8988T (cell line): ENCODE measurements at regions not wholly inside any gene's neighbourhood (a gene's known extent, or its start where the extent isn't known, plus 50 kb on each side); places are given as distances from the start of the nearest gene placed in this dataset.
"Not testable (repeated sequence)": the region's sequence is repeated elsewhere in the genome, so short reads cannot be mapped to it uniquely, and the experiment has no call there.

Source experiments
- DNase-seq: peaks from one replicate; pipeline ENCODE4 v3.0.0; 2011

DNA sequence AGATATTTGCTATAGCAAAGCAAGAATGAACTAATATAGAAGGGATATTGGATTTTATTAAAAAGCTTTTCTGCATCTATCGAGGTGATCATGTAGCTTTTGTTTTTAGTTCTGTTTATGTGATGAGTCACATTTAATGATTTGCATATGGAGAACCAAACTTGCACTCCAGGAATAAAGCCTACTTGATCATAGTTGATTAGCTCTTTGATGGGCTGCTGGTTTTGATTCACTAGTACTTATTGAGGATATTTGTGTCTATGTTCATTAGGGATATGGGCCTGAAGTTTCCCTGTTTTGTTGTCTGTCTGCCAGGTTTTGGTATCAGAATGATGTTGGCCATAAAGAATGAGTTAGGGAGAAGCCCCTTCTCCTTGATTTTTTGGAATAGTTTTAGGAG, 310.7 kb downstream of the ARPP21 start:
- DNase-seq: no peak

DNA sequence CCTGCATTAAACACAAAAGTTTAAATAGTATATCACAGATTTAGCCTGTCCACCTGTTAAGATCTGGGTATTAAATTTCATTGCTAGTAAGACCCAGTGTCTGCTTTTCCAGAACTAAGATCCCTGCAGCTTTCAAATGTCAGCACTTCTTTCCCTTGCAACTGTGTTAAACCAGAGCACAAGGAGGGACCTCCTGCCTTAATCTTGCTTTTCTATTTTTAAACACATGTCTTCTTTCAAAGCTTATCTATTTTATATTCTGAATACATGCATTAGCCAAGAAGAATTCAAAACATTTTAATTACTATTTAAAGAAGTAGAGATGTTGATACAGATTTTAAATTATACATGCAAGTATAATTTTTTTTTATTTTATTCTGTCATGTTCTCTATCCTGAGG, 315.1 kb downstream of the ARPP21 start:
- no peak for DNase-seq

DNA sequence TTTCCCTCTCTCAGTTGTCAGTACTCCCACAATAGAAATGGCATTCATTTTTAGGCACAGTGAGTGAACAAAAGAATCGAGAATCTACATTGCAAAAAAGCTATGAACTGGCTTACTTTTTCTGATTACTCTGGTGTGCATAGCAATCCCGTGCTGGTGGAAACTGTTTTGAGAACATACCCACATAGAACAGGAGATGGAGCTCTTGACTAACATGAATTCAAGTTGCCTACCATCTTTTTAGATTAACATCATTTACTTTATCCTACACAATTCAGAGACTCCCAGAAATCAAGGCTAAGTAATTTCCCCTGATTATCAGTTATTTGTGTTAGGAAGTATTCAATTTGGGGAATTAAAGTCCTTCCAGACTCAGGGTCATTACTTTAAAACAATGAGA, 326.6 kb downstream of the ARPP21 start:
- no peak for DNase-seq

DNA sequence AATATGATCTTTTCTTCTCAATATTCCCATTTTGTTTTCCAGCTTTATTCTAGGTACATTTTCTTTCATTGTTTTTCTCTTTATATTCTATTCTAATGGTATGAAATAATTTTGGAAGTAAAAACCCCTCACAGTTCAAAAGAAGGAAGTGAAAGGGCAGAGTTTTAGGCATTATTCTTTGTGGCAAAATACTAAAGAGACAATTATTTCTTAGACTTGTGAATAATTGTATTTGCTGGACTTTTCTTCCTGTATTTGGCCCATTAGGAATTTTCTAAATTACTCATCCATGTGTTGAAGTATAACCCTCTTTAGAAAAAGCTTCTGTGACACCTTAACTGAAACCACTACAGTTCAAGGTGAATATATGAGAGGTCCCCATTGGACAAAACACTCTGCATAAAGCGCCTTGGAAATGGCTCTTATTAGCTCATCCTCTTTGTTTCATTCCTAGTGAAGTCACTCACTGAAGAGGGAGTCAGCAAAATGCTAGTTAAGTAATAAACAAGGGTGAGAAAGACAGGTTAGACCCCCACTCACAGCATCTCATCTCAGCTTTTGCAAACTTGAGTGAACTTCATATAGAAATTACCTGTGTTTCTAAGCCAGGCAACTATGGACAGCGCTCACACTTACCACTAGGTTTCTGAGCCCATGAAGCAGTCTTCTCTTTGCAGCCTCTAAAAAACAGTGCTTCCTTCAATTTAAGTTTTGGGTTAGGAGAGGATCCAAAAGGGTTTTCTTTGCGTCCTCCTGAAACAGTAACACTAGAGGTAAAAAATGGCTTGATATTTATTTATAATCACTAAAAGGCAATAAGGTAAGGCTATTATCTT, 327.5 kb downstream of the ARPP21 start:
- no peak for DNase-seq

DNA sequence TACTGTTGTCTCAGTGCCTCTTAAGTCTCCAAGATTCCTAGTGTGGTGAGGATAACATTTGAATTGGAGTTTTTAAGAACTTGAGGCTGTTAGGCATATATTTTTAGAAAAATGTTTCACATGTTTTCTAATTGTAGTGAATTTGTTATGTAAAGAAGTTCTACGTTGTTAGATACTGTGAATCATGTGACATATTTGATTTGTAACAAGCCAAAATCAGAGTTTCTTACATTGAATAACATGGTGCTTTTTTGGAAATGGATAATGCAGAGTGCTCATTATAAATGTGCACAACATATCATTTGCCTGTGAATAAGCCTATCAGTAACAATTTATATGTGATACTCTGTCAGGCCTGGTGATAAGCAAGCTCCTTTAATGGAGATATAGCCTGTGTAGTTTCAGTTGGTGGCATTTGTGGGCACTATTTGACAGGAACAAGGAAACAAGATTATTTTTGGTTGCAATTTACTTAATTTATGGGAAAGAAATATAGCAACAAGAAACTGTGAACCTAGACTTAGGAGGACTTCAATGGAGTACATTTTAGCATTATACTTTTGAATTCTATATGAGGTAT, 328.8 kb downstream of the ARPP21 start:
- DNase-seq: no peak

DNA sequence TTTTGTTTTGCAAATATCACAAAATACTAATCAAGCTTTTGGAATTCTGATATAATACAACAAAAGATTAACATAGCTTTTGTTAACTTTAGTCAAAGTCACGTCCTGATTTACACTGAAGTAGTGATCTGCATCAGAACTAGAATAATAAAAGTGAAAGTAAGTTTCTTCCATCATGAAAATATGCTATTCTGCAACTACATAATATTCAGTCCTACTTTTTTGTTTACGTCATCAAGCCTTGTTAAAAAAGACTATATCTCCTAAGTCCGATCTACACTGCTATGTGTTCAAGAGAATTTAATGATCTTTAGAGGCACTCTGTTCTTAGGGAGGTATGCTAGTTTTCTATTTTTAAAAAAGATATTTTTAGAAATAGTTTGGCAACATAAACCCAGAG, 330.1 kb downstream of the ARPP21 start:
- no peak for DNase-seq

DNA sequence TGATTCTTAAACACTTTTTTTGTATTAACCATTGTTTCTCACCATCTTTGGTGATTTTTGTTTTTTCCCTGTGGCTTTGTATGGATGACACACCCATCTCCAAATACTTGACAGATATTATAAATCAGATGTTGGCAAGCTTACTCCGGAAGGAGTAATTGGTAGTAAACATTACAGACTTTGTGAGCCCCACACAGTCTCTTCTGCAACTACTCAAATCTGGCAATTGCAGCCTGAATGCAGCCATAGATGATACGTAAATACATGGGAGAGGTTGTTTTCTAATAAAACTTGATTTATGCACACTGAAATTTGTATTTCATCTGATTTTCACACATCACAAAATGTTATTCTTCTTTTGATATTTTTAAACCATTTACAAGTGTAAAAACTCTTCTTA, 331.5 kb downstream of the ARPP21 start:
- DNase-seq: no peak

DNA sequence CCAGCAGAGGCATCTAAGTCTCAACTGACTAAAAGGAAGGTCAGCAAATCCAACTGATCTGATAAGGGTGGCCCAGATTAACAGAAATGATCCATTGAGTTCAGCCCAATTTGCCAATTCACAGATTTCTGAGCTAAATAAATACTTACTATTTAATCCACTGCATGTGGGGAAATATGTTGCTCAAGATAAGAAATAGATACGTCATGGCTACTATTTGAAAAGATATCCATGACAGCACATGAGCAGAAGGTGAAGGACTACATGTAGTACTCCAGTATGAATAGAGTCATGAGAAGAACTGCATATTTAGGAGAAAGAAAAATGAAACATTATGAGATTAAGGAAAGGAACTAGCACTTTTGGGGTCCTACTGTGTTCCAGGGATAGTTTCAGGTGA, 332.4 kb downstream of the ARPP21 start:
- DNase-seq: no peak

DNA sequence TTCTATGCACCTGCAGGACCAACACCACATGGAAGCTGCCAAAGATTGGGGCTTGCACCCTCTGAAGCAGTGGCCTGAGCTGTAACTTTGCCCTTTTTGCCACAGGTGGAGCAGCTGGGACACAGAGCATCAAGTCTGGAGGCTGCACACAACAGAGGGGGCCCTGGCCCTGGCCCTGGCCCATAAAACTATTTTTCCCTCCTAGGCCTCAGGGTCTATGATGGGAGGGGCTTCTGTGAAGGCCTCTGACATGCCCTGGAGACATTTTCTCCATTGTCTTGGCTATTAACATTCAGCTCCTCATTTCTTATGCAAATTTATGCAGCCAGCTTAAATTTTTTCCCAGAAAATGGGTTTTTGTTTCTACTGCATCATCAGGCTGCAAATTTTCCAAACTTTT, 335.5 kb downstream of the ARPP21 start:
- no peak for DNase-seq

DNA sequence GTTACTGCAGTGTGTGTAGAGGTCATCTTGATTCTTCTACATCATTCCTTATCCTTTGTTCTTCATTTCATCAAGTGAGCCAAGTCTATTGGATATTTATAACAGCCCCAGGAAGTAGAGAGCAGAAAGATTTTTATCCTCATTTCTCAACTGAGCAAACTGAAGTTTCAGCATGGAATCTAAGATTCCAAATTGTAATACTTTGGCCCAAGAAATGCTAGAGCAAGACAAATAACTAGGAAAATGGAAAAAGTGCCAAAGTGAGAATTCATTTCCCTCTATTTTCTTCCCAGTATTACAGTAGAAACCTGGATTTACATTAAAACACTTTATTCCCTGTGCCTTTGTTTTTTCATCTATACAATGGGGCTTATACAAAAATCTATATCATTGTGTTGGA, 346.8 kb downstream of the ARPP21 start:
- DNase-seq: no peak

DNA sequence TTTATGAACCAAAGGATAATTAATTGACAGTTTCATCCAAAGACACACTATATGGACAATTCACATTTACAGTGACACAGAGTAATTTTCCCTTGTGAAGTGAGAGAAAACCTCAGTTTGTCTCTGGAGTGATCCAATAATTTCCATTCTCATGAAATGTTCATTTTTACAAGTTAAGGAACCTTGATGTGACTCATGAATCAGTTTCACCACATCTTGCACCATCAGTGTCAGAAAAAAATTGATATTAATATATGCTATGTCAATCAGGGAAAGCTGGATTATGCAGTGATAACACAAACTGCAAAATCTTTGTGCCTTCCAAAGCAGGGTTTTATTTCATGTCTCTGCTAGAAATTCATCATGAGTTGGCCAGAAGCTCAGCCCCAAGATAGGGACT, 348.1 kb downstream of the ARPP21 start:
- DNase-seq: no peak

DNA sequence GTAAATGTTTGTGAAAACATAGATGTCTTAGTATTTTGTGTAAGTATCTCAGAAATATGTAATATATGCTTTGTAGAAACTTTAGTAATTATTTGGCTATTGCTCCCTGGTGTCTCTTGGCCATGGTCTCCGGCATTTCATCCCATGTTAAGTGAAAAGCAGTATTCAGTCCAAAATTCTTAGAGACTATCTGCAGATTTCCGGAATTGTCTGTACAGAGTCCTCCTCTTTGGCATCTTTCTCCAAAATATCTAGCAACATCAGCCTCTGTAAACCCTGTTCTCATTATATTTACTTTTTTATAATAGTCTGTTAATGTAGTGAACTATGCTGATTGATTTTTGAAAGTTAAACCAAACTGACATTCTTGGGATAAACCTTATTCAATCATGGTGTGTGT, 352.7 kb downstream of the ARPP21 start:
- no peak for DNase-seq

DNA sequence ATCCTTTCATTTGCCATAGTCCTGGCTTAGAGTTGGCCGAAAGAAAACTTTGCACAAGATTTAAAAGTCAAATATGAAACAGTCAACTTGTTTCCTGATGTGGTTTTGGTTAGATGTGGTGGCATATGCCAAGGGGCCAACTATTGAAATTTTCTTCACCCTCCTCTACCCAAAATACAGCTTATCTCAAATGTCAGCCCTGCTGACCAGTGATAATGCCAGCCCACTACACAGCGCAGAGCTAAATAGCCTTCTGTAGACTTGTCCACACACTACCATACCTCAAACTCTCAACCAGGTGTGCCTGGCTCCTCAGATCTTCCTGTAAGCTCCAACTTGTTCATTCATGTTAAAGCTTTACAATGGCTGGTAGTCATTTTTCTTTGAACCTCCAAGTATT, 368.5 kb upstream of the STAC start:
- DNase-seq: no peak

DNA sequence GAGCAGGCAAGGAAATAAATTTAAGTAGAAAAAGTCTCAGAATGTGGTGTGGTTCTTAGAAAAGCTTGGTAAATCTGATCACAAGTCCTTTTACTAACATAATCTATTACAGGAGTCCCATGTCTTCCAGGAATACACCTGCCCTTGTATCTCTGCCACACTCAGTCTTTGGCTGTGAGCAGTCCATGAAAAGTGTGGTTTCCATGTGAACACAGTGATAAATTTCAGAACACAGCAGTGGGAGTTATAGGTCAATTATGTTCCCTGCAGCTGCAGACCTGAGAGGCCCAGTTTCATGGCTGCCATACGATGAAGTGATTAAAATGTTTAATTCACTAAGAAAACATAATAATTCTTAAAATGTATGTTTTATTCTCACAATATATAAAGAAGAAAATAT, 366.9 kb upstream of the STAC start:
- DNase-seq: no peak

DNA sequence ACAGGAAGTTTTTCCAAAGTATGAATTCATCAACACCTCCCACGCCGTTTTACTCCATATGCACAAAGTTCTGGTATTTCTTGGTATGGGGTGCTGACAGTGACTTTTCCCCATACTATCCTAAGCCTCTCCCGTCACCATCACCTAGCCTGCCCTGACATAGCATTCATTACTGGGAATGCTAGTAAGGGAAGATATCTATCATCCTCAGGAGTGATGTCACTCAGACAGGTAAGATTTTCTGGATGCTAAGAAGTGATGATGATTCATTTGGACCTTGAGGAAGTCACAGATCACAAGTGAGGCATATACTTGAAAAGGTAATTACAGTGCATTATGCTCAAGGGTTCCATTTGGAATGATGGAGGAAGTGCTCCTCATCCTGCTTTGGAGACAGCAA, 355.1 kb upstream of the STAC start:
- DNase-seq: no peak

DNA sequence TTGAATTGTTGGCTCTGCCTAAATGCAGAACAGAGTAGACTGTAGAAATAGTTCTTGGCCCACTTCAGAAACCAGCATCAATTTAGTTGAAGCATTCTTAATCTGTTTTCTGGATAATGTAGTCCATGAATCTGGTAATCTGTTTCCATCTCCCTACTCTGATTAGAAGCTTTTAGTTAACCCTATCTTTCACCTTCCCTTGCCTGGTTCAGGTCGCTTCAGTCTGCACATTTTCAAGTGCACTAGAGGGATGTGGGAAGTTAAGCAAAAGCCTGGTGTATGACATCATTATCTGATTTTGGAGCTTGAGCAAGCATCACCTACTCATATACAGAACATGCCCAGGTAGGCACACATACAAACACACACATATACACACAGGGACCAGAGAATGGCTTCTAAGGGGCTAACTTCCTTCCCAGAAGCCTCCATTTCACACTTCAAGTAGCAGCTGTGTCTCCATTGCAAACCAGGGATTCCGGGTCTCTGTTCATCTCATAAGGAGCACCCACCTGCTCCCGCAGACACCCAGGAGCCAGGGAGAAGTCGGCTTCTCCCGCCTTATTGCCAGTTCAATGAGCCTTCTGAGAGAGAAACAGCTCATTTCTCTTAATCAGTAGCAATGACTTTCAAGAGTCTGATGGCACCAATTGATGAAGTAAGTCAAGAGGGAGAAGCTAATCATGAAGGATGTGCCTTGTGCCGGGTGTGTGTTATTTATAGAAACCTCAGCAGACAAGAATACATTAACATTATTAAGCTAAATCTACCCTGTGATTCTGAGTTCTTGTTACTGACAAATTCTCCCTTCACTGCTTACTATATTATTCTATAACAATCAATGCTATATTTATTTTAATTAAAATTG, 347.9 kb upstream of the STAC start:
- DNase-seq: no peak

DNA sequence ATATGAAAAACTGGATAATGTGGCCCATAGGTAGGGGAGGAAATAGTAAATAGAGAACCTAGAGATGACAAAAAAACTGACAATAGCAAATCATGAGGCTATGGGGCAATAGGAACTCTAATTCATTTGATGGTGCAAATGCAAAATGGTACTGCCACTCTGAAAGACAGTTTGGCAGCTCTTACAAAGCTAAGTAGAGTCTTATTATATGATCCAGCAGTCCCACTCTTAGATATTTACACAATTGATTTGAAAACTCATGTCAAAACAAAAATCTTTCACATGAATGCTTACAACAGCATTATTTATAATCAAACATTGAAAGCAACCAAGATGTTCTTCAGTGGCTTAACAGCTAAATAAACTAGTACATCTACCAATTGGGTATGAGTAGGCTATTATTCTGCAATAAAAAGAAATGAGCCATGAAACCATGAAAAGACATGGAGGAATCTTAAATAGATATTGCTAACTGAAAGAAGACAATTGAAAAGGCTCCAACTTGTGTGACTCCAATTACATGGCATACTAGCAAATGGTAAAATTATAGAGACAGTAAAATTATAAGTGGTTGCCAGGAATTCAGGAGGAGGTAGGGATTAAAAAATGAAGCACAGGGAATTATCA, 321.8 kb upstream of the STAC start:
- DNase-seq: no peak

DNA sequence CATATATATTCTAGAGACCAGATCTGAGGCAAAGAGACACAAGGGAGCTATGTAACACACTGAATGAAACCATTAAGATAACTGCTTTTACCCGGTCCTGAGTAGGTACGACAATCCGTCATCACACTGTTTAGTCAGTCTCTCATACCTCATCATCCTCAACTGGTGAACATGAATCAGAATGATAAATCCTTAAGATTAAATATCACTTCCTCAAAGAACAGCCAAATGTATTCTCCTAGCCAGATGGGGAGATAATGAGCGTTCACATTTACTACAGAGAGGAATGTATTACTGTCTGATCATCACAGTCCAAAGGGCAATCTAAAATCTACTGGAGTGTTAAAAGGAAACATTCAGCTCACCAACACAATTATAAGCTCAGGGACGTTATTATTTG, 319.4 kb upstream of the STAC start:
- no peak for DNase-seq

DNA sequence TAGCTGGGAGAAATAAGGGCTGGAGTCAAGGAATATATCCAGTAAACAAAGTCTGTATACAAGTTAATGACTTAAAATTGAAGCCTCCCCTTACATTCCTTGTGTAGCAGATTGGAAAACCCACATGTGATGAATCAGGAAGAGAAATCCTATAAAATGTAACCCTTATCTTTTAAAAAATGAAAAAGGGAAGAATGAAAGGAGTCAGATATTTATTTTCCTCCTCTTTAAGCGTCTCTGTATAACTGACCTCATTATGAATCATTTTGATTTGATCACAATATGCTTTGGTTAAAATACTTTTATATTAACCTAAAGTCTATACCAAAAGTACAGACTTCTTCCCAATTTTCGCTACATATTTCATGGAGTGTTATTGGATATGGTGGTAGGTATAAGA, 316.3 kb upstream of the STAC start:
- no peak for DNase-seq

DNA sequence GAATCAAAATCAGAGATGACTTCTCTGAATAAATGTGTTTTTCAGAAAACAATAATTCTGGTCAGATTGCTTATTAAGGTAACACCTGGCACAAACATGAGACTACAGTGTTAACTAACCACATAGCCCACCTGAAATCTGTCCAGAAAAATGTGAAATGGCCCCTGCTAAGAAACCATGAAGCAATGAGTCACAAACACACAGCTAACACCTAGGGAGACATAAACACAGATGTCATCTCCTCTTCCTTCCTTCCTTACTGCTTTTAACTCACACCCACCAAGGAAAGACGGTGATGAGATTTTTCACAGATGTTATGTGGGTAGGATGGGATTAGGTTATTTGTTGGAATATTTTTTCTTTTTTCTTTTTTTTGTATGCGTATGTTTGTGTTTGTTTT, 315.0 kb upstream of the STAC start:
- DNase-seq: no peak

DNA sequence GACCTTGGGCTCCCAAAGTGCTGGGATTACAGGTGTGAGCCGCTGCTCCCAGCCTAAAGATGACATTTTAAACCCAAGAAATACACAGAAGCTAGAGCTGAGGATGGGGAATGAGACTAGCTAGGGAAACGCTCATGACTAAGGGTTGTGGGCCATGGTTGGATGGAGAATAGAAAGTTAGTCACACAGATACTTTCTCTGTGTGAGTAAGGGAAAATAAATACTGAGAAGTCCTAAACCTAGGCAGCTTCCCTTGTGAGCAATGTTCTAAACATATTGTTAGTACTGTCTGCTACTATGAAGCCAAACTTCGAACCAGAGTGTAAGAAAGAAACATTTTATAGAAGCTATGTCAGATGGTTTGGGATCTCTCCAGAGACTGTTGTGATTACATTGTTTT, 304.8 kb upstream of the STAC start:
- no peak for DNase-seq

DNA sequence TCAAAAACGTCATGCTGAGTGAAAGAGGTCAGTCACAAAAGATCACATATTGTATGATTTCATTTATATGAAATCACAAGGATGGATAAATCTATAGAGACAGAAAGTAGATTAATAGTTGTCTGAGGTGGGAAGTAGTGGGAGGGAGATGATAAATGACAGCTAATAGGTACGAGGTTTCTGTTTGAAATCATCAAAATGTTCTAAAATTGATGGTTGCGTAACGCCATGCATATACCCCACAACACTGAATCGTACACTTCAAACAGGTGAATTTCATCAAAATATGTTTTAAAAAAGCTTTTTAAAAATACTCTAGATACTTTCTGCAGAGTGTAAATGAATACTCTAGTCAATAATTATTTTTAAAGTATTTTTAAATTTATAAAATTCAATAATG, 303.0 kb upstream of the STAC start:
- DNase-seq: no peak

DNA sequence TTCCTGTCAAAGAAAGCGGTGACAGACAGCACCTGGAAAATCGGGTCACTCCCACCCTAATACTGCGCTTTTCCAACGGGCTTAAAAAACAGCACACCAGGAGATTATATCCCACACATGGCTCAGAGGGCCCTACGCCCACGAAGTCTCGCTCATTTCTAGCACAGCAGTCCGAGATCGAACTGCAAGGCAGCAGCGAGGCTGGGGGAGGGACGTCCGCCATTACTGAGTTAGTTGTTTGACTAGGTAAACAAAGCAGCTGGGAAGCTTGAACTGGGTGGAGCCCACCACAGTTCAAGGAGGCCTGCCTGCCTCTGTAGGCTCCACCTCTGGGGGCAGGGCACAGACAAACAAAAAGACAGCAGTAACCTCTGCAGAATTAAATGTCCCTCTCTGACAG, 297.3 kb upstream of the STAC start:
- DNase-seq: not testable (repeated sequence)

DNA sequence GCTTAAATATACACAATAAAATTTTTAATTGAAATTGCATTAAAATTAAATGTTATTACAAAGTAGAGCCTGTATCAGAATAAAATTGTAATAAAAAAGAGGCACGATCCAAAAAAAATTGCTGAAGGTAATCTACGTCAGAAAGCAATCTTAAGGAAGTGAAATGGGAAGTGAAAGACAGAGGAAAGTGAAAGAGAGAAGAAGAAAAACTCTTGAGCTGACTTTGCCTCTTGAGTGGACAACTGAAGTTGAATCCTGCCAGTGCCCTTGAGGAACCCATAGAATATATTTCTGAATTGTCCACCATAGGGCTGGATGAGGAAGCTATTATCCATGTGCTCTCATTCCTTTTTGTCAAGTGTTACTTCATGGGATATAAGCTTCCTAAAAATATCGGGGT, 285.1 kb upstream of the STAC start:
- DNase-seq: no peak
